NB4 (cell line): ENCODE measurements at regions not wholly inside any gene's neighbourhood (a gene's known extent, or its start where the extent isn't known, plus 50 kb on each side); places are given as distances from the start of the nearest gene placed in this dataset.

Source experiments
- POLR2A ChIP-seq: IDR thresholded peaks from 2 replicates; pipeline ENCODE4 v1.6.1; 2011; ENCODE audit warnings: mild to moderate bottlenecking; ENCODE audit not compliant: insufficient read length; ENCODE audit errors: extremely low read depth
- TF ChIP-seq, protein P1 (sequence below): IDR thresholded peaks from one replicate; pipeline ENCODE4 v1.5.1; 2012; ENCODE audit warnings: low read depth, low read length
- TF ChIP-seq, protein P2 (sequence below): IDR thresholded peaks from 2 replicates; pipeline ENCODE4 v1.6.1; 2011; ENCODE audit warnings: low read depth, low read length

- TF ChIP-seq, protein P1, sequence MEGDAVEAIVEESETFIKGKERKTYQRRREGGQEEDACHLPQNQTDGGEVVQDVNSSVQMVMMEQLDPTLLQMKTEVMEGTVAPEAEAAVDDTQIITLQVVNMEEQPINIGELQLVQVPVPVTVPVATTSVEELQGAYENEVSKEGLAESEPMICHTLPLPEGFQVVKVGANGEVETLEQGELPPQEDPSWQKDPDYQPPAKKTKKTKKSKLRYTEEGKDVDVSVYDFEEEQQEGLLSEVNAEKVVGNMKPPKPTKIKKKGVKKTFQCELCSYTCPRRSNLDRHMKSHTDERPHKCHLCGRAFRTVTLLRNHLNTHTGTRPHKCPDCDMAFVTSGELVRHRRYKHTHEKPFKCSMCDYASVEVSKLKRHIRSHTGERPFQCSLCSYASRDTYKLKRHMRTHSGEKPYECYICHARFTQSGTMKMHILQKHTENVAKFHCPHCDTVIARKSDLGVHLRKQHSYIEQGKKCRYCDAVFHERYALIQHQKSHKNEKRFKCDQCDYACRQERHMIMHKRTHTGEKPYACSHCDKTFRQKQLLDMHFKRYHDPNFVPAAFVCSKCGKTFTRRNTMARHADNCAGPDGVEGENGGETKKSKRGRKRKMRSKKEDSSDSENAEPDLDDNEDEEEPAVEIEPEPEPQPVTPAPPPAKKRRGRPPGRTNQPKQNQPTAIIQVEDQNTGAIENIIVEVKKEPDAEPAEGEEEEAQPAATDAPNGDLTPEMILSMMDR, result no peak
- no peak for TF ChIP-seq POLR2A
- TF ChIP-seq, protein P2, sequence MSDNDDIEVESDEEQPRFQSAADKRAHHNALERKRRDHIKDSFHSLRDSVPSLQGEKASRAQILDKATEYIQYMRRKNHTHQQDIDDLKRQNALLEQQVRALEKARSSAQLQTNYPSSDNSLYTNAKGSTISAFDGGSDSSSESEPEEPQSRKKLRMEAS, result no peak
Measured at GRCh38 chr10:108141064-108141463, 976.6 kb upstream of the SORCS1 start.
